ENCODE measurements at regions not wholly inside any gene's neighbourhood (a gene's known extent, or its start where the extent isn't known, plus 50 kb on each side); places are given as distances from the start of the nearest gene placed in this dataset.

DNA sequence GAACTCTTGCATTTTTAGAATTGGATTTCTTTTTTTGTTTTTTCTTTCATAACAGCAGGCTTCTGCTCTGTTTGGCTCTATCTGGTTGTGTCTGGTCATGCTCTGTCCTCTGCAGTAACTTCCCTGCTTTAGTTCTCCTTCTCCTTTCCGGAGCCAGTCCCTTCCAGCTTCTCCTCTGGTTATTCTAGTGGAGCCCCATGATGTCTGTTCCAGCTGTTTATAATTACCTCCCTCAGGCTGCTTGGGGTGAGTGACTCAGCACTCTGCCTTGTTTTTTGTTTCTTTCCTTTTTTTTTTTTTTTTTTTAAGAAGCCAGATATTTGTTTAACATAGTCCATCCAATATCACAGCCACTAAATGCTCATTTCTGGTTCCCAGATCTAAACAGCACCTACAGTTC lies 409.6 kb downstream of the MAFB start:
- TF ChIP-seq, protein P1, sequence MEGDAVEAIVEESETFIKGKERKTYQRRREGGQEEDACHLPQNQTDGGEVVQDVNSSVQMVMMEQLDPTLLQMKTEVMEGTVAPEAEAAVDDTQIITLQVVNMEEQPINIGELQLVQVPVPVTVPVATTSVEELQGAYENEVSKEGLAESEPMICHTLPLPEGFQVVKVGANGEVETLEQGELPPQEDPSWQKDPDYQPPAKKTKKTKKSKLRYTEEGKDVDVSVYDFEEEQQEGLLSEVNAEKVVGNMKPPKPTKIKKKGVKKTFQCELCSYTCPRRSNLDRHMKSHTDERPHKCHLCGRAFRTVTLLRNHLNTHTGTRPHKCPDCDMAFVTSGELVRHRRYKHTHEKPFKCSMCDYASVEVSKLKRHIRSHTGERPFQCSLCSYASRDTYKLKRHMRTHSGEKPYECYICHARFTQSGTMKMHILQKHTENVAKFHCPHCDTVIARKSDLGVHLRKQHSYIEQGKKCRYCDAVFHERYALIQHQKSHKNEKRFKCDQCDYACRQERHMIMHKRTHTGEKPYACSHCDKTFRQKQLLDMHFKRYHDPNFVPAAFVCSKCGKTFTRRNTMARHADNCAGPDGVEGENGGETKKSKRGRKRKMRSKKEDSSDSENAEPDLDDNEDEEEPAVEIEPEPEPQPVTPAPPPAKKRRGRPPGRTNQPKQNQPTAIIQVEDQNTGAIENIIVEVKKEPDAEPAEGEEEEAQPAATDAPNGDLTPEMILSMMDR (IDR thresholded peaks at IDR 0.05; ENCODE audit: extremely low read depth in 1 of 2, insufficient read depth in 1 of 2, low read depth in 1 of 2, low read length in 2 of 2), result no peak
- TF ChIP-seq EZH2 (IDR thresholded peaks at IDR 0.05; ENCODE audit: borderline replicate concordance, low read depth, low read length, severe bottlenecking), result no peak
